Vagina (tissue), 2 donors: ENCODE measurements at regions not wholly inside any gene's neighbourhood (a gene's known extent, or its start where the extent isn't known, plus 50 kb on each side); places are given as distances from the start of the nearest gene placed in this dataset.

Experiments
- DNase-seq, 2 donors: peaks; one replicate each; pipeline ENCODE4 v3.0.0-alpha.2; 2017; ENCODE audit errors: extremely low spot score in 2 of 2
- H3K27ac ChIP-seq: fragments of 200-600 bp; sonication (generic); one replicate; pipeline ENCODE4 v1.5.1; 2019
- H3K27me3 ChIP-seq: fragments of 200-600 bp; sonication (generic); one replicate; pipeline ENCODE4 v1.5.1; 2019
- H3K36me3 ChIP-seq, 2 donors: fragments of 200-600 bp; sonication (generic); one replicate each; pipeline ENCODE4 v1.5.1; 2017 to 2019
- H3K4me1 ChIP-seq: fragments of 200-600 bp; sonication (generic); one replicate; pipeline ENCODE4 v1.5.1; 2019
- H3K4me3 ChIP-seq, 2 donors: fragments of 200-600 bp; sonication (generic); 1 replicate in 1 of 2; 2 replicates in 1 of 2; pipeline ENCODE4 v1.5.1; 2016 to 2019
- H3K9me3 ChIP-seq: fragments of 200-600 bp; sonication (generic); one replicate; pipeline ENCODE4 v1.5.1; 2019
- POLR2A ChIP-seq, 2 donors: fragments of 450-650 bp; IDR thresholded peaks; one replicate each; pipeline ENCODE4 v1.6.1; 2017; ENCODE audit warnings: antibody characterized with exemption in 2 of 2, mild to moderate bottlenecking in 2 of 2, moderate library complexity in 2 of 2
- POLR2AphosphoS5 ChIP-seq, 2 donors: sonication (generic); formaldehyde crosslinking; IDR thresholded peaks; one replicate each; pipeline ENCODE4 v1.9.0; 2017; ENCODE audit warnings: antibody characterized with exemption in 2 of 2, mild to moderate bottlenecking in 2 of 2, low read depth in 1 of 2; ENCODE audit not compliant: insufficient read depth in 1 of 2
- intact Hi-C: fragments of 100-400 bp; cut with DNase I; formaldehyde crosslinking; loops from one replicate; pipeline ENCODE4 v1.15.1; 2023
- TF ChIP-seq, protein P1 (sequence below), 3 experiments: fragments of 450-650 bp in 2 of 3; fragments of 200-600 bp in 1 of 3; sonication (generic) in 1 of 3; IDR thresholded peaks; one replicate each; pipeline ENCODE4 v1.5.1; 2017 to 2019; ENCODE audit warnings: antibody characterized with exemption in 3 of 3, mild to moderate bottlenecking in 2 of 3, moderate library complexity in 2 of 3

DNA sequence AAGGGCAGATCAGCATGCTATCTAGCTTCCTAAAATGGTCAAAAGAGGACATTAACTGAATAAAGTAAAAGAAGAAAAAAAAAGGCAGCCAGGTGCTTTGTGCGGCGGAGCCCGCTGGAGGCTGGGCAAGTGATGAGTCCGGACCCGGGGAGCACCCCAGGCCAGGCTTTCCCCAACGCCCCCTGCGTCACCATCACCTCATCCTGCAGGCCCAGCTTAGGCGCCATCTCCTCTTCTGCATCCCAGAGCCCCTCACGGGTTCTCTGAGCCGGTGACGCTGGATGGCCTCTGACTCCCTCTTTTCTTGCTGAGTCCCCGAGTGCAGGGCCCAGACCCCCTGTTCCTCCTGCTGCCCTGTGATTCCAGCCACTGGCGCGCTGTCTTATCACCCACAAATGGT, 250.1 kb downstream of the TBXT start:
- H3K4me1 ChIP-seq: no peaks in the 10 kb centered on the region
- TF ChIP-seq POLR2A (IDR thresholded peaks at IDR 0.05) (no peak), POLR2AphosphoS5 (IDR thresholded peaks at IDR 0.05; ENCODE audit: insufficient read depth in 1 of 2, low read depth in 1 of 2) (no peak)
- TF ChIP-seq, protein P1, sequence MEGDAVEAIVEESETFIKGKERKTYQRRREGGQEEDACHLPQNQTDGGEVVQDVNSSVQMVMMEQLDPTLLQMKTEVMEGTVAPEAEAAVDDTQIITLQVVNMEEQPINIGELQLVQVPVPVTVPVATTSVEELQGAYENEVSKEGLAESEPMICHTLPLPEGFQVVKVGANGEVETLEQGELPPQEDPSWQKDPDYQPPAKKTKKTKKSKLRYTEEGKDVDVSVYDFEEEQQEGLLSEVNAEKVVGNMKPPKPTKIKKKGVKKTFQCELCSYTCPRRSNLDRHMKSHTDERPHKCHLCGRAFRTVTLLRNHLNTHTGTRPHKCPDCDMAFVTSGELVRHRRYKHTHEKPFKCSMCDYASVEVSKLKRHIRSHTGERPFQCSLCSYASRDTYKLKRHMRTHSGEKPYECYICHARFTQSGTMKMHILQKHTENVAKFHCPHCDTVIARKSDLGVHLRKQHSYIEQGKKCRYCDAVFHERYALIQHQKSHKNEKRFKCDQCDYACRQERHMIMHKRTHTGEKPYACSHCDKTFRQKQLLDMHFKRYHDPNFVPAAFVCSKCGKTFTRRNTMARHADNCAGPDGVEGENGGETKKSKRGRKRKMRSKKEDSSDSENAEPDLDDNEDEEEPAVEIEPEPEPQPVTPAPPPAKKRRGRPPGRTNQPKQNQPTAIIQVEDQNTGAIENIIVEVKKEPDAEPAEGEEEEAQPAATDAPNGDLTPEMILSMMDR (IDR thresholded peaks at IDR 0.05): no peak
- intact Hi-C loops: no loop called here
- H3K27ac ChIP-seq: no peak overlapping the region
- no peaks in the 10 kb centered on the region for H3K36me3 ChIP-seq
- no peaks in the 10 kb centered on the region for H3K27me3 ChIP-seq
- no peaks in the 10 kb centered on the region for H3K9me3 ChIP-seq
- H3K4me3 ChIP-seq: no peak overlapping the region
- DNase-seq: no peak

DNA sequence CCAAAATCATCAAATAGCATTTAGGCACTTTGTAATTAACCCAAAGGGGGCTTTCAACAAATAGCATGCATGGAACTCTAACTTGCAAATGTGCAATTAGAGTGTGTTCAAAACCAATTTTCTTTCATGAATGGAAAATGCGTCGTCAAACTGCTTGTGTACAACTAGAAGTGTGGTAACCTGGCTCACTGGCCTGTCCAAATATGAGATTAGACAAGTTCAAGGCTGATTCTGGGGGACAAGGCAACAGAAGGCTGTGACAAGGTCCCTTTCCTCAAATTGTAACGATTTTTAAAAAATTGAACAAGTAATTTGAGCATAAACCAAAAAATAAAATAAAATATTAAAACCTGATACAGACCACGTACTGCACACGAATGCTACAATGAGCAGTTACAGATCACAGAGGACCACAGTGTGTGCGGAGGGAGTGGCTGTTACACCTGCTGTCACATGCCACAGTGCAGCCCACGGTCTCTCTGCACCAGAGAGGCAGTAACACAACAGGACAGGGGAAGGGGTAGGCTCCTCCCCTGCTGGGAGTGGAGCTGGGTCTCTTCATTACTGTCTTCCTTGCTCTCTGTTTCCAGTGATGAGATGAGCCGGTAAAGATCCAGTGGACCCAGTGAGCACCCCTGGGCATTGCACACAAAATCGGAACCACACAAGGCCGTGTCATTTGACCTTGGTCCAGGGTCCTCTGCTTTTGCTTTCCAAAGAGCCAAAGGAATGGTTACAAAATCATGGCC, 252.2 kb upstream of the PDE10A start:
- H3K9me3 ChIP-seq: no peaks in the 10 kb centered on the region
- TF ChIP-seq, protein P1 (IDR thresholded peaks at IDR 0.05): no peak
- no peak for TF ChIP-seq POLR2A (IDR thresholded peaks at IDR 0.05)
- no peak for TF ChIP-seq POLR2AphosphoS5 (IDR thresholded peaks at IDR 0.05; ENCODE audit: insufficient read depth in 1 of 2, low read depth in 1 of 2)
- no peaks in the 10 kb centered on the region for H3K27me3 ChIP-seq
- H3K36me3 ChIP-seq: no peaks in the 10 kb centered on the region
- no peak for DNase-seq
- intact Hi-C loops: no loop called here
- H3K4me3 ChIP-seq: no peak overlapping the region
- H3K4me1 ChIP-seq: no peaks in the 10 kb centered on the region
- H3K27ac ChIP-seq: no peak overlapping the region

DNA sequence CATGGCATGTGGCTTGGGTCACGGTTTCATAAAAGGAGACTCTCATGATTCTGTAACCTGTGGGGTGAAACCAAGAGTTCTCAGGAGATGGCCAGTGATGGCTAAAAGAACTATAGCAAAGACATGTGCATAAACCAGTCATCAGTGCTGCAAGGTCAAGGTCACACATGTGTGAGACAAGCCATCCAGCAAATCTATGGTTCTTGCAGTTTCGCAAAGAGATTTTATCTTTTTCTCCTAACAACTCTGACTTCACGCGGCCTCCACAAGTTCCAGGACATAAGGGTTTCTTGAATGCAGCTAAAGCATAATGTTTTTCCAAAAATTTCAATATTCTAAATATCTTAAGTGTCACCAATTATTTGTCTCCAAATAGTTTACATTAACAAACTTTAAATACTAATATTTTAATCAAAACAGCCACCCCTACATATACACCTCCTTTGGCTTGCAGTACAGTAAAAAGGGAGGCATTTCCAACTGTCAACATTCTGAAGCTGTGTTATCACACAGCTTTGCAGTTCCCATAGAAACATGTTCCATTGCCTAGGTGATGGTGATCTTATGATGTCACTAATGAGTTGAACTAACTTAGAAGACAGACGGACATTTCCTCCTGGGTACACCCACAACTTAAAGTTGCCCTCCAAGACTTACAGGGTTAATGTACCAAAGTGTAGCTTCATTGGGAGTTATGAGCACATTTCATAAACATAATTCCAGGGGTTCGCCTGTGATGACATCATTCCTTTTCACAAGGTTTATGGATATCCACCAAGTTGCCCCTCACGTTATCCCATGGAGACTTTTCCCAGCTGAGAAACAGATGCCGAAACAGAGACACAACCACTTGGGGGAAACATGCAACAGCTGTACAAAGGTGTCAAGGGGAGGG, 250.9 kb upstream of the PDE10A start:
- DNase-seq: no peak
- Histone ChIP-seq H3K4me1 (no peaks in the 10 kb centered on the region), H3K4me3 (no peak overlapping the region), H3K27ac (no peak overlapping the region), H3K36me3 (no peaks in the 10 kb centered on the region), H3K27me3 (no peaks in the 10 kb centered on the region), H3K9me3 (no peaks in the 10 kb centered on the region)
- no peak for TF ChIP-seq POLR2A (IDR thresholded peaks at IDR 0.05)
- no peak for TF ChIP-seq POLR2AphosphoS5 (IDR thresholded peaks at IDR 0.05; ENCODE audit: insufficient read depth in 1 of 2, low read depth in 1 of 2)
- TF ChIP-seq, protein P1 (IDR thresholded peaks at IDR 0.05): no peak
- intact Hi-C loops: no loop called here

DNA sequence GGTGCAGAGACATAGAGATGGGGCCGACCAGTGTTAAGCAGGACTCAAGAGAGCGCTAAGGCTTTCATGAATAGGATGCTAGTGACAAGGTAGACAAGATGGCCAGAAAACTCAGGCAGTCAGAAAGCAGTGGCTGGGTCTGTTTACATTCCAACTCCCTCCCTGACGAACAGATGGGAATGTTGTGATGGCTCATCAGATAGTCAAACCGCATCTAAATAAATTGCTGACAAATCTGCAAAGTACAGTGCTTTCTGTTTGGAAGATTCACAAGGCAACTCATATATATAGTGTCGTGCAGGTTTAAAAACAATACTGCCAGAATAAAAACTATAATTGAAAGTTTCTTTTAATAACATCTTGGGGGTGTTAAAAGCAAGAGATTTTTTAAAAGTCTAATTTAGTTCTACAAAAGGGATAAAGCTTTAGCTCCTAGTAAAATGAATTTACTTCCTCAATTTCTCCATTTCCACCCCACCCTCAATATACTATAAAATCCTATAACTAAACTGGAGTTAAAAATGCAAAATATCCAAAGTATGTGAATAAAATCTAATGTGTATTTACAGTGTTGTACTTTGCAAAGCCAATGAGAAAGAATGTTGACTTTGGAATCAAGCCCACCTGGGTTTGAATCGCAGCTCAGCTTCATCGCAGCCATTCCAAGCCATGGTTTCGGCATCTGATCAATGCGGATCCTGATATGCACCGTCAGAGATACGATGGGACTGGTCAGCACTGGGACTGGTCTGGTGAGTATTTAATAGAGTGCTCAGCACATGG, 247.3 kb upstream of the PDE10A start:
- TF ChIP-seq, protein P1 (IDR thresholded peaks at IDR 0.05): no peak
- TF ChIP-seq POLR2A (IDR thresholded peaks at IDR 0.05) (no peak), POLR2AphosphoS5 (IDR thresholded peaks at IDR 0.05; ENCODE audit: insufficient read depth in 1 of 2, low read depth in 1 of 2) (no peak)
- intact Hi-C loops: no loop called here
- Histone ChIP-seq H3K4me1 (no peaks in the 10 kb centered on the region), H3K36me3 (no peaks in the 10 kb centered on the region), H3K4me3 (no peak overlapping the region), H3K27ac (no peak overlapping the region), H3K27me3 (no peaks in the 10 kb centered on the region), H3K9me3 (no peaks in the 10 kb centered on the region)
- DNase-seq: peak in 1 of 2 donors; percentile 29
